ENCODE measurements at regions not wholly inside any gene's neighbourhood (a gene's known extent, or its start where the extent isn't known, plus 50 kb on each side); places are given as distances from the start of the nearest gene placed in this dataset.

- no peaks in the 10 kb centered on the region for H3K27me3 Mint-ChIP-seq (ENCODE audit: unreplicated experiment)
- no peaks in the 10 kb centered on the region for H3K4me1 Mint-ChIP-seq (ENCODE audit: low read depth, unreplicated experiment)
- CTCF ChIA-PET: interaction anchor here (0.5 to 0.7 kb wide), 2 partner anchors 1130 to 1193 kb away, joined by 3 to 4 read pairs; no protein-coding TSS in a partner anchor
- H3K9me3 Mint-ChIP-seq (ENCODE audit: low read depth, unreplicated experiment): peaks cover 6% of the 10 kb centered on the region
- no peaks in the 10 kb centered on the region for H3K36me3 Mint-ChIP-seq (ENCODE audit: insufficient read depth, unreplicated experiment)
- no peak overlapping the region for H3K4me3 Mint-ChIP-seq (ENCODE audit: low read depth, unreplicated experiment)
- no TSS peak for BruUV-seq (replicated peaks)
- TF ChIP-seq, protein P1, sequence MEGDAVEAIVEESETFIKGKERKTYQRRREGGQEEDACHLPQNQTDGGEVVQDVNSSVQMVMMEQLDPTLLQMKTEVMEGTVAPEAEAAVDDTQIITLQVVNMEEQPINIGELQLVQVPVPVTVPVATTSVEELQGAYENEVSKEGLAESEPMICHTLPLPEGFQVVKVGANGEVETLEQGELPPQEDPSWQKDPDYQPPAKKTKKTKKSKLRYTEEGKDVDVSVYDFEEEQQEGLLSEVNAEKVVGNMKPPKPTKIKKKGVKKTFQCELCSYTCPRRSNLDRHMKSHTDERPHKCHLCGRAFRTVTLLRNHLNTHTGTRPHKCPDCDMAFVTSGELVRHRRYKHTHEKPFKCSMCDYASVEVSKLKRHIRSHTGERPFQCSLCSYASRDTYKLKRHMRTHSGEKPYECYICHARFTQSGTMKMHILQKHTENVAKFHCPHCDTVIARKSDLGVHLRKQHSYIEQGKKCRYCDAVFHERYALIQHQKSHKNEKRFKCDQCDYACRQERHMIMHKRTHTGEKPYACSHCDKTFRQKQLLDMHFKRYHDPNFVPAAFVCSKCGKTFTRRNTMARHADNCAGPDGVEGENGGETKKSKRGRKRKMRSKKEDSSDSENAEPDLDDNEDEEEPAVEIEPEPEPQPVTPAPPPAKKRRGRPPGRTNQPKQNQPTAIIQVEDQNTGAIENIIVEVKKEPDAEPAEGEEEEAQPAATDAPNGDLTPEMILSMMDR (IDR thresholded peaks at IDR 0.05; ENCODE audit: unreplicated experiment): no peak
- intact Hi-C loops (cut with micrococcal nuclease; ENCODE audit: unreplicated experiment): no loop called here
- DNase-seq: no peak
- H3K27ac Mint-ChIP-seq (ENCODE audit: unreplicated experiment): no peak overlapping the region
Measured at GRCh38 chr12:24462946-24463345, 486.0 kb downstream of the BCAT1 start.

DNA sequence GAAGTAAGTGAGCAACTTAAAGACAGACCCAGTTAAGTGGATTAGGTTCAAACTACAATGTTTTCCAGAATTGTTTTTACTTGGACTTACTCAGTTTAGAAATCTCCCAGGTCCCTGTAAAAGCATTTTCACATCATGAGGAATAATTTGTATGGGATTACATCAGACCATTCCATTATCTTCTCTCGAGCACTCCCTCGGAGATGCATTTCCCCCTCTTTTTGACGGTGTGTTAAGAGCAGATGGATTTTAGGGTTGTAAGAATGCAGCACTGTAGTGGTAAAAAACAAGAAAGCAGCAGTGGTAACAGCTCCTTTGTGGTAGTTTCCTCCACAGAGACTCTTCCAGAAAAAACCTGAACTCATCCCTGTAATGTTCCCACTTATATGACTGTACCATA lies 488.4 kb downstream of the BCAT1 start:
- intact Hi-C loops (cut with micrococcal nuclease; ENCODE audit: unreplicated experiment): no loop called here

DNA sequence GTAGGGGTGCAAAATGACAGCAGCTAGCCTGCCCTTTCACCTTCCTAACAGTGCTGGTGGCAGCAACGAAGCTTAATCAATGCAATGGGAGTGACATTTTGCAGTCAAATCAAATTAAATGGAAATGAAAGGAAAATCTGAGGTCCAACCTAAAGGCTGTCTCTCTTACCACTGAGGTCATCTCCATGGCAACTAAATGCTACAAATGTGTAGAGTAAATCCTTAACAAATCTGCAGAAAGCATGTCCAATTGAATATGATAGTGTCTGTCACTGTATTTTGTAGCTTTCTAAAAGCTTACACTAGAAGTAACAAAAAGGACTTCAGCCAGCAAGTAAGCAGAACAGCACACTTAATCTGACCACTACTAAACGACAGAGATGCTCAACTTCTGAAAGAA lies 488.8 kb downstream of the BCAT1 start:
- no peak overlapping the region for H3K27ac Mint-ChIP-seq (ENCODE audit: unreplicated experiment)
- CTCF ChIA-PET: no interaction called here
- no peaks in the 10 kb centered on the region for H3K27me3 Mint-ChIP-seq (ENCODE audit: unreplicated experiment)
- BruUV-seq (replicated peaks): no TSS peak
- H3K4me1 Mint-ChIP-seq (ENCODE audit: low read depth, unreplicated experiment): no peaks in the 10 kb centered on the region
- H3K36me3 Mint-ChIP-seq (ENCODE audit: insufficient read depth, unreplicated experiment): no peaks in the 10 kb centered on the region
- H3K4me3 Mint-ChIP-seq (ENCODE audit: low read depth, unreplicated experiment): no peak overlapping the region
- no peaks in the 10 kb centered on the region for H3K9me3 Mint-ChIP-seq (ENCODE audit: low read depth, unreplicated experiment)
- no peak for DNase-seq
- intact Hi-C loops (cut with micrococcal nuclease; ENCODE audit: unreplicated experiment): no loop called here
- TF ChIP-seq, protein P1 (IDR thresholded peaks at IDR 0.05; ENCODE audit: unreplicated experiment): no peak

More for the DNA sequence above, 488.4 kb downstream of the BCAT1 start:
- CTCF ChIA-PET: interaction anchor here (0.7 kb wide), 1 partner anchor 276 kb away, joined by 4 read pairs; no protein-coding TSS in a partner anchor
- H3K27me3 Mint-ChIP-seq (ENCODE audit: unreplicated experiment): no peaks in the 10 kb centered on the region
- no peaks in the 10 kb centered on the region for H3K9me3 Mint-ChIP-seq (ENCODE audit: low read depth, unreplicated experiment)
- no peak for DNase-seq
- no peaks in the 10 kb centered on the region for H3K36me3 Mint-ChIP-seq (ENCODE audit: insufficient read depth, unreplicated experiment)
- BruUV-seq (replicated peaks): no TSS peak
- no peaks in the 10 kb centered on the region for H3K4me1 Mint-ChIP-seq (ENCODE audit: low read depth, unreplicated experiment)
- no peak overlapping the region for H3K27ac Mint-ChIP-seq (ENCODE audit: unreplicated experiment)
- TF ChIP-seq, protein P1 (IDR thresholded peaks at IDR 0.05; ENCODE audit: unreplicated experiment): no peak
- H3K4me3 Mint-ChIP-seq (ENCODE audit: low read depth, unreplicated experiment): no peak overlapping the region

- H3K36me3 Mint-ChIP-seq (ENCODE audit: insufficient read depth, unreplicated experiment): no peaks in the 10 kb centered on the region
- TF ChIP-seq, protein P1 (IDR thresholded peaks at IDR 0.05; ENCODE audit: unreplicated experiment): no peak
- DNase-seq: no peak
- no peaks in the 10 kb centered on the region for H3K9me3 Mint-ChIP-seq (ENCODE audit: low read depth, unreplicated experiment)
- H3K4me1 Mint-ChIP-seq (ENCODE audit: low read depth, unreplicated experiment): no peaks in the 10 kb centered on the region
- no peak overlapping the region for H3K4me3 Mint-ChIP-seq (ENCODE audit: low read depth, unreplicated experiment)
- CTCF ChIA-PET: no interaction called here
- no TSS peak for BruUV-seq (replicated peaks)
- intact Hi-C loops (cut with micrococcal nuclease; ENCODE audit: unreplicated experiment): no loop called here
- H3K27ac Mint-ChIP-seq (ENCODE audit: unreplicated experiment): no peak overlapping the region
- H3K27me3 Mint-ChIP-seq (ENCODE audit: unreplicated experiment): no peaks in the 10 kb centered on the region
Measured at GRCh38 chr12:24455811-24456210, 493.1 kb downstream of the BCAT1 start.

All from Calu3 (cell line).